Fibroblast of the conjunctiva (primary cell): ENCODE measurements at regions not wholly inside any gene's neighbourhood (a gene's known extent, or its start where the extent isn't known, plus 50 kb on each side); places are given as distances from the start of the nearest gene placed in this dataset.
A peak's percentile ranks its signal among the peaks of the same experiment; 100 is the strongest.

Experiments used
- DNase-seq: peaks from one replicate; pipeline ENCODE4 v3.0.0-alpha.2; 2010; ENCODE audit warnings: low read depth

DNA sequence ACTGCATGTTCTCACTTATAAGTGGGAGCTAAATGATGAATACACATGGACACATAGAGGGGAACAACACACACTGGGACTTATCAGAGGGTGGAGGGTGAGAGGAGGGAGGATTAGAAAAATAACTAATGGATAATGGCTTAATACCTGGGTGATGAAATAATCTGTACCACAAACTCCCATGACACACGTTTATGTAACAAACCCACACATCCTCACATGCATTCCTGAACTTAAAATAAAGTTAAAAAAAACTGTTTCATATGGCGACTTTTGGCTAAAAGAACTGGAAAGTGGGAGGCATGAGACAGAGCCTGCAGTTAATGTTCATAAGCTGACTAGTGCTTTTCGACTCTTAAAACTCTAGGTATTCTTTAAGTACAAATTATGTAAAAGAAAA lies 98.9 kb upstream of the NPFFR2 start:
- no peak for DNase-seq

GRCh38 chr4:71938776-71939175 lies 93.0 kb upstream of the NPFFR2 start:
- no peak for DNase-seq

DNA sequence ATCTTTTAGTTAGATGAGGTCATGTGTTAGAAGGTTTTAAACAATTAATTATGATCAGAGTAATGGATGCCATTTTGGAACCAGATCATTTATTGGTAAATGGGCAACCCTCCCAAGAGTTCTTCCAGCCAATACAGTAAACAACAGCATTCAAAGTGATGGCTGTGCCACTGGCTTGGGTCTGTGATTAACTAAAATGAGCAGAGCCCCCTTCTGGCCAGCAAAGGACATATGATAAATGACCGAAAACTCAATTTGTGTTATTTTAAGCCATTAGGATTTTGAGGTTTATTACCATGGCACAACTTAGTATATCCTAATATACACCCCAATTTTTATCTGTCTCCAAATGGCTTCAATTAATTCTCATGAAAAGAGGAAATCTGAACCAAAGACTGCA lies 90.8 kb upstream of the NPFFR2 start:
- DNase-seq: peak; percentile 1

GRCh38 chr4:71944956-71945355 lies 86.8 kb upstream of the NPFFR2 start:
- DNase-seq: no peak

- no peak for DNase-seq
Measured at GRCh38 chr4:71945791-71946190, 86.0 kb upstream of the NPFFR2 start.

- no peak for DNase-seq
Measured at GRCh38 chr4:71958978-71959377, 72.8 kb upstream of the NPFFR2 start.

DNA sequence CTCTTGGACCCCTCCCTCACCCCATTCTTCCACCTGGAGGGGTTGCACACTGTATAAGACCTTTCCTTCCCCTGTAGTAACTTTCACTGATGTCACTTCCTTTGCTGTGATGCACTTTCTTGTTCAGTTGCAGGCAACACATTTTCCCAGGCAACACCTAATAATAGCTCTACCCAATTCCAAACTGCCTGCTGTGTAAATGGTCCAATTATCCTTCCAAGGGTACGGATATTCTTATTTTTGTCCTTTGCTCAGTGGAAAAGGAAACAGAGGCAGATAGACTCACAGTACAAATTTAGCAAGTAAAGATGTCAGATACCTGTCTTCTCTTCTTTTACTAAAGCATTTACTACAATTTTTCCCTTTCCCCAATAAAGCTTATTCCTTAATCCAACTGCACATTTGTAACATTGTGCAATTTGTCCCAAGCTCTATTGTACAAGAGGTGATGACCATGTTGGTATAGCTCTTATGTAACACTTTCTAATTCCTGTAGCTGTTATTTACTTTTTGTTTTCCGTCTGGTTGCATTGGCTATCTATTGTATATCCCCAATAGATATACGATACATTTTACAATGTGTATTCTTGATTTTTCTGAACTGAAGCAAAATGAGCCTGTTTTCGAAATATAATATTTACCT lies 69.1 kb upstream of the NPFFR2 start:
- no peak for DNase-seq

DNA sequence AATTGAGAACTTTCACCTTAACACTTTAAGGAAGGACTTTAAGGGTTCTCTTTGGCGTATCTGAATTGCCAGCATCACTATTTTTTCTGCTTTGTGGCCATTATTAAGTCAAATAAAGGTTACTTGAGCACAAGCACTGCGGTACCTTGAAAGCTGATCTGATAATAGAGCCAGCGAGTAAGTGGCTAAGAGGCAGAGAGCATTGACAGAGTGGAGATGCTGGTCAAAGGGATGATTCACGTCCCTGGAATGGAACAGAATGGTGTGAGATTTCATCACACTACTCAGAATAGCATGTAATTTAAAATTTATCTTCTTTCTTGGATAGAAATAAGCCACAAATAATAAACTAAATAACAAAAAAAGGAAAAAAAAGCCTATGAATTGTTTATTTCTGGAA lies 57.1 kb upstream of the NPFFR2 start:
- DNase-seq: peak; percentile 21

DNA sequence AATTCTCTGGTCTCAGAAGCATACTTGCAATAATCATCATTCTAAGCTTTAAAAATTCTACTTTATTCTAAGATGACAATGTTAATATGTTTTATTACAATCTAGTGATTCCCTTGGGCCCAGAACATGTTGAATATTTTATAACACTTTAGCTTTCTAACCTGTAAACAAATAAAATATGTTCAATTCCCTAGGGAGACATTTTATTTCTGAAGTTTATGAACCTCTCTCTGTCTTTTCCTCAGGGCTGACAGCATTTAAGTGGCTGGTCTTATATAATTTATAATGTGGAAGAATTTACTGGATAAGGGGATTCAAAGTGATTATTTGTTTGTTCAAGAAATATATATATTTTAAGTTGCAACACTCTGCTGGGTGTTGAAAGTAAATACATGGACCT lies 55.3 kb upstream of the NPFFR2 start:
- no peak for DNase-seq

DNA sequence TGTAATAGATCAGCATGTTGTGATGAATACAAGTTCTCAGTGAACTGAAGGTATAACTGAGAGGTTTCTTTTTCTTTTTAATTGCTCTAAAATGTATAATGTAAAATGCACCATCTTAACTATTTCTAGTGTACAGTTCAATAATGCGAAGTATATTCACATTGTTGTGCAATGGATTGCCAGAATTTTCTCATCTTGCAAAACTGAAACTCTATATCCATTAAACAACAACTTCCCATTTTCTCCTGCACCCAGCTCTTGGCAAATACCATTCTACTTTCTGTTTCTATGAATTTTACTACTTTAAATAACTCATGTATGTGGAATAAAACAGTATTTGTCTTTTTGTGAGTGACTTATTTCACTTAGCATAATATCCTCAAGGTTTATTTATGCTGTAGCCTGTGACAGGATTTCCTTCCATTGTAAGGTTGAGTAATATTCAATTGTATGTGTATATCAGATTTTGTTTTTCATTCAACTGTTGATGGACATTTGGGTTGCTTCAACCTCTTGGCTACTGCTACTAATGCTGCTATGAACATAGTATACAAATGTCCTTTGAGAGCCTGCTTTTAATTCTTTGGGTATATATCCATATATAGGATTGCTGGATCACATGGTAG lies 53.5 kb upstream of the NPFFR2 start:
- DNase-seq: no peak

DNA sequence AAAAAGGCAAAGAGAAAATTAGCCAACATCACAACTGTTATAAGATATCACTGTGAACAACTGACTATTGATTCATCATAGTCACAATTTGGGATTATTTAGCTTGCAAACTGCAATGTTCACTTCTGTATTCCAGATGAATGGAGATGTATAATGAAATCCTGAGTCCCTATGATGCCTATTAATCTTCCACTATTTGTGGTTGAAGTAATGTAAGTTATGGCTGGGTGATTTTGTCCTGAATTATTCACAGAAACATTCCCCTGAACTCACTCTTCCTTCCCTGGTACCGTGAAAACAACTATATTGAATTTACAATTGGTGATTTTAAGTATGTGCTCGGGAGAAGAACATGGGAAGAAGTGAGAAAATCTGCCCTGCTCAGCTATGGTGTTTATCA lies 50.8 kb upstream of the NPFFR2 start:
- no peak for DNase-seq
